GM06990 (cell line): ENCODE measurements at regions not wholly inside any gene's neighbourhood (a gene's known extent, or its start where the extent isn't known, plus 50 kb on each side); places are given as distances from the start of the nearest gene placed in this dataset.

Experiments
- DNase-seq: peaks from one replicate; pipeline ENCODE4 v3.0.0-alpha.2; 2011; ENCODE audit not compliant: insufficient read length; ENCODE audit errors: extremely low read depth
- H3K27me3 ChIP-seq: replicated peaks from 2 replicates; pipeline ENCODE4 v1.6.0; 2011; ENCODE audit warnings: low read length; ENCODE audit not compliant: control insufficient read depth, insufficient read depth
- H3K36me3 ChIP-seq: 2 replicates; pipeline ENCODE4 v1.5.1; 2011; ENCODE audit warnings: low read length; ENCODE audit not compliant: control insufficient read depth, insufficient read depth
- H3K4me3 ChIP-seq: replicated peaks from 2 replicates; pipeline ENCODE4 v1.5.1; 2011; ENCODE audit warnings: low read depth, mild to moderate bottlenecking, control low read depth, low read length
- TF ChIP-seq, protein P1 (sequence below): IDR thresholded peaks from 2 replicates; pipeline ENCODE4 v1.5.1; 2011; ENCODE audit warnings: low read length, control low read depth, mild to moderate bottlenecking, inconsistent platforms; ENCODE audit not compliant: insufficient read depth, poor library complexity, severe bottlenecking

- Histone ChIP-seq H3K36me3 (no peaks in the 10 kb centered on the region), H3K4me3 (no peak overlapping the region), H3K27me3 (no peaks in the 10 kb centered on the region; the same call in 1 of the 2 replicates)
- no peak for DNase-seq
- TF ChIP-seq, protein P1, sequence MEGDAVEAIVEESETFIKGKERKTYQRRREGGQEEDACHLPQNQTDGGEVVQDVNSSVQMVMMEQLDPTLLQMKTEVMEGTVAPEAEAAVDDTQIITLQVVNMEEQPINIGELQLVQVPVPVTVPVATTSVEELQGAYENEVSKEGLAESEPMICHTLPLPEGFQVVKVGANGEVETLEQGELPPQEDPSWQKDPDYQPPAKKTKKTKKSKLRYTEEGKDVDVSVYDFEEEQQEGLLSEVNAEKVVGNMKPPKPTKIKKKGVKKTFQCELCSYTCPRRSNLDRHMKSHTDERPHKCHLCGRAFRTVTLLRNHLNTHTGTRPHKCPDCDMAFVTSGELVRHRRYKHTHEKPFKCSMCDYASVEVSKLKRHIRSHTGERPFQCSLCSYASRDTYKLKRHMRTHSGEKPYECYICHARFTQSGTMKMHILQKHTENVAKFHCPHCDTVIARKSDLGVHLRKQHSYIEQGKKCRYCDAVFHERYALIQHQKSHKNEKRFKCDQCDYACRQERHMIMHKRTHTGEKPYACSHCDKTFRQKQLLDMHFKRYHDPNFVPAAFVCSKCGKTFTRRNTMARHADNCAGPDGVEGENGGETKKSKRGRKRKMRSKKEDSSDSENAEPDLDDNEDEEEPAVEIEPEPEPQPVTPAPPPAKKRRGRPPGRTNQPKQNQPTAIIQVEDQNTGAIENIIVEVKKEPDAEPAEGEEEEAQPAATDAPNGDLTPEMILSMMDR, result no peak
Observed at GRCh38 chr2:45192991-45193390, 183.7 kb upstream of the SIX2 start.

GRCh38 chr2:45192481-45192880 lies 183.2 kb upstream of the SIX2 start:
- H3K27me3 ChIP-seq, result no peaks in the 10 kb centered on the region; the same call in 1 of the 2 replicates
- no peak for DNase-seq
- TF ChIP-seq, protein P1, result no peak
- no peaks in the 10 kb centered on the region for H3K36me3 ChIP-seq
- no peak overlapping the region for H3K4me3 ChIP-seq

DNA sequence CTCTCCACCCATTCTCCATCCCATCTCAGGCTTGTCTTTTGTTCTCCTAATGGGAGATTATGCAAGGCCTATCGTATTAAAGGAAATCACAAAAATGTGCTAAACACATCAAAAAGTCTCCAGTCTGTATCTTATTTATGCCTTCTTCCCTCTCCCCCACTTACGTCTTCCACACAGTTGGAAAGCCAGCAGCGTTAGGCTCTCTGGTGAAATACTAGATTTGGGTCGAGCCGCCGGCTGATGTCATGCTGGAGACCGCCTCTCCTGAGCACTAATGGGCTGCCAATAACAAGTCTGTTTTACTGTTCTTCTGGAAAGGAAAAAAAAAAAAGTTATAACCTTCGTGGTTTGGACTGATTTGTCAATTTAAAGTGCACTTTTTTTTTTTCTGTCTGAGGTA lies 182.7 kb upstream of the SIX2 start:
- H3K36me3 ChIP-seq, result no peaks in the 10 kb centered on the region
- H3K4me3 ChIP-seq, result no peak overlapping the region
- no peak for DNase-seq
- H3K27me3 ChIP-seq, result no peaks in the 10 kb centered on the region; the same call in 1 of the 2 replicates
- TF ChIP-seq, protein P1, result no peak

- no peaks in the 10 kb centered on the region for H3K36me3 ChIP-seq
- H3K4me3 ChIP-seq, result no peak overlapping the region
- DNase-seq, result no peak
- no peaks in the 10 kb centered on the region; the same call in 1 of the 2 replicates for H3K27me3 ChIP-seq
- TF ChIP-seq, protein P1, result no peak
Observed at GRCh38 chr2:45191146-45191863, 182.1 kb upstream of the SIX2 start.

DNA sequence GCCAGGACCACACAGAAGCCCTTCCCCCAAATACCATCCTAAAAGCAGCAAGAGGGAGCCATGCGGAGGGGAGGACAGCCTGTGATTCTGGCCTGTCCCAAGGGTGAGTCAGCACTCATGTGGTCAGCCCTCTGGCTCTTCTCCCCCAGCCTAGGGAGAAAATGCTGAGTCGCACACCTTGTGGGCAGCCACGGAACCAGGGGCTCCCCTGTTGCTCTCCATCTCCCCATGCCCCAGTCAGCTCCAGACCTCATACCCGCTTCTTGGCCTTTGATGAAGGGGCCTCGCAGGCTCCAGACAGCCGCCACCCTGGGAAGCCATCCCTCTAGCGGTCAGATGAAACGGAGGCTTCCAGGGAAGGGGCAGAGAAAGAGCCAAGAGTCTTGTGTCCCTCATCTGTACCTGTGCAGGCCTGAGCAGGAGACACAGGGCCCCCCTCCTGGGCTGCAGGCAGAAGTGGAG lies 181.3 kb upstream of the SIX2 start:
- TF ChIP-seq, protein P1, result no peak
- no peaks in the 10 kb centered on the region for H3K36me3 ChIP-seq
- H3K4me3 ChIP-seq, result no peak overlapping the region
- no peak for DNase-seq
- H3K27me3 ChIP-seq, result no peaks in the 10 kb centered on the region; the same call in none of the 2 replicates
